Nephron (organoid): ENCODE measurements at regions not wholly inside any gene's neighbourhood (a gene's known extent, or its start where the extent isn't known, plus 50 kb on each side); places are given as distances from the start of the nearest gene placed in this dataset.

Source experiments
- H3K27ac Mint-ChIP-seq, 3 experiments: 2 replicates each; pipeline ENCODE4 v1.8.0; 2020; ENCODE audit warnings: mixed read lengths in 3 of 3, mild to moderate bottlenecking in 2 of 3, moderate library complexity in 1 of 3
- H3K27me3 Mint-ChIP-seq: 2 replicates; pipeline ENCODE4 v1.8.0; 2021; ENCODE audit warnings: low read depth, mild to moderate bottlenecking, moderate library complexity, mixed read lengths
- H3K36me3 Mint-ChIP-seq: 2 replicates; pipeline ENCODE4 v1.8.0; 2020; ENCODE audit warnings: low read depth, mixed read lengths
- H3K4me1 Mint-ChIP-seq: 2 replicates; pipeline ENCODE4 v1.8.0; 2020; ENCODE audit warnings: mixed read lengths
- H3K4me3 Mint-ChIP-seq, 3 experiments: 2 replicates each; pipeline ENCODE4 v1.8.0; 2020; ENCODE audit warnings: mild to moderate bottlenecking in 3 of 3, mixed read lengths in 3 of 3, moderate library complexity in 2 of 3
- H3K9me3 Mint-ChIP-seq: 2 replicates; pipeline ENCODE4 v1.8.0; 2020; ENCODE audit warnings: mixed read lengths
- CTCF ChIP-seq, 3 experiments: fragments of 200-600 bp; sonication (generic); IDR thresholded peaks; one replicate each; pipeline ENCODE4 v1.5.0; 2021; ENCODE audit warnings: antibody characterized with exemption in 3 of 3; ENCODE audit not compliant: unreplicated experiment in 3 of 3

- TF ChIP-seq CTCF (IDR thresholded peaks at IDR 0.05; ENCODE audit: unreplicated experiment in 3 of 3): no peak
- H3K27ac Mint-ChIP-seq: no peak overlapping the region
- H3K4me3 Mint-ChIP-seq: no peak overlapping the region
- H3K4me1 Mint-ChIP-seq: peaks cover 5% of the 10 kb centered on the region
- peaks cover 13% of the 10 kb centered on the region for H3K9me3 Mint-ChIP-seq
- peaks cover 3% of the 10 kb centered on the region for H3K36me3 Mint-ChIP-seq
- peaks cover 4% of the 10 kb centered on the region for H3K27me3 Mint-ChIP-seq
Observed at GRCh38 chr20:52332230-52332629, 140.7 kb upstream of the ZFP64 start.

GRCh38 chr20:52331655-52332054 lies 140.1 kb upstream of the ZFP64 start:
- H3K4me1 Mint-ChIP-seq: peaks cover 5% of the 10 kb centered on the region
- no peak overlapping the region for H3K27ac Mint-ChIP-seq
- H3K9me3 Mint-ChIP-seq: peaks cover 13% of the 10 kb centered on the region
- H3K27me3 Mint-ChIP-seq: peaks cover 4% of the 10 kb centered on the region
- H3K4me3 Mint-ChIP-seq: no peak overlapping the region
- TF ChIP-seq CTCF (IDR thresholded peaks at IDR 0.05; ENCODE audit: unreplicated experiment in 3 of 3): no peak
- H3K36me3 Mint-ChIP-seq: peaks cover 3% of the 10 kb centered on the region

GRCh38 chr20:52321396-52321795 lies 129.8 kb upstream of the ZFP64 start:
- H3K4me3 Mint-ChIP-seq: no peak overlapping the region
- no peaks in the 10 kb centered on the region for H3K4me1 Mint-ChIP-seq
- peaks cover 6% of the 10 kb centered on the region for H3K27me3 Mint-ChIP-seq
- H3K36me3 Mint-ChIP-seq: no peaks in the 10 kb centered on the region
- no peaks in the 10 kb centered on the region for H3K9me3 Mint-ChIP-seq
- no peak for TF ChIP-seq CTCF (IDR thresholded peaks at IDR 0.05; ENCODE audit: unreplicated experiment in 3 of 3)
- H3K27ac Mint-ChIP-seq: no peak overlapping the region

- no peaks in the 10 kb centered on the region for H3K9me3 Mint-ChIP-seq
Observed at GRCh38 chr20:52318651-52319050, 127.1 kb upstream of the ZFP64 start.

GRCh38 chr20:52313341-52313963 lies 121.9 kb upstream of the ZFP64 start:
- peak; percentile 50 to 63 (median 62) for TF ChIP-seq CTCF (IDR thresholded peaks at IDR 0.05; ENCODE audit: unreplicated experiment in 3 of 3)

More at GRCh38 chr20:52318651-52319050, 127.1 kb upstream of the ZFP64 start:
- Mint-ChIP-seq H3K4me3 (no peak overlapping the region), H3K36me3 (no peaks in the 10 kb centered on the region), H3K27me3 (peaks cover 4% of the 10 kb centered on the region), H3K4me1 (peaks cover 3% of the 10 kb centered on the region), H3K27ac (peak overlapping the region in 1 of 3 experiments; percentile 4)
- TF ChIP-seq CTCF (IDR thresholded peaks at IDR 0.05; ENCODE audit: unreplicated experiment in 3 of 3): no peak

GRCh38 chr20:52312132-52312729 lies 120.7 kb upstream of the ZFP64 start:
- Mint-ChIP-seq H3K4me3 (no peak overlapping the region), H3K27ac (peak overlapping the region in 2 of 3 experiments; percentile 32 to 49), H3K9me3 (no peaks in the 10 kb centered on the region), H3K27me3 (peaks cover 9% of the 10 kb centered on the region), H3K36me3 (no peaks in the 10 kb centered on the region), H3K4me1 (peaks cover 35% of the 10 kb centered on the region)
- peak; percentile 74 to 83 (median 79) for TF ChIP-seq CTCF (IDR thresholded peaks at IDR 0.05; ENCODE audit: unreplicated experiment in 3 of 3)

More at GRCh38 chr20:52313341-52313963, 121.9 kb upstream of the ZFP64 start:
- Mint-ChIP-seq H3K4me3 (peak overlapping the region in 1 of 3 experiments; percentile 46), H3K9me3 (no peaks in the 10 kb centered on the region), H3K27ac (peak overlapping the region; percentile 69 to 85 (median 72)), H3K36me3 (no peaks in the 10 kb centered on the region), H3K27me3 (peaks cover 4% of the 10 kb centered on the region), H3K4me1 (peaks cover 35% of the 10 kb centered on the region)
